PC-9 (cell line): ENCODE measurements at regions not wholly inside any gene's neighbourhood (a gene's known extent, or its start where the extent isn't known, plus 50 kb on each side); places are given as distances from the start of the nearest gene placed in this dataset.

Experiments used
- BruUV-seq: library from RNA; stranded (reverse); fragments of 400-500 nt; replicated peaks from 2 replicates; lab custom pipeline; 2021; lab: Mats Ljungman, UMichigan
- CTCF ChIA-PET: fragments of 300-600 bp; sonication (Branson Sonifier 250); formaldehyde crosslinking; loops from one replicate; lab custom pipeline; 2022; ENCODE audit warnings: antibody characterized with exemption; lab: Charles Lee
- POLR2A ChIA-PET: fragments of 300-600 bp; sonication (Branson Sonifier 250); formaldehyde crosslinking; loops from one replicate; lab custom pipeline; 2022; ENCODE audit warnings: antibody characterized with exemption; ENCODE audit not compliant: unreplicated experiment; lab: Charles Lee
- DNase-seq, 2 experiments: peaks; one replicate each; pipeline versions ENCODE4 v3.0.0 to v3.0.0-alpha.2; 2015 to 2022; ENCODE audit warnings: mixed read lengths in 1 of 2
- H2AFZ ChIP-seq: fragments of 200-600 bp; sonication (generic); 2 replicates; pipeline ENCODE4 v1.8.1; 2017; ENCODE audit warnings: antibody characterized with exemption
- H3F3A ChIP-seq: fragments of 200-600 bp; sonication (generic); 2 replicates; pipeline ENCODE4 v1.8.1; 2017; ENCODE audit warnings: antibody characterized with exemption, mild to moderate bottlenecking, low read depth; ENCODE audit not compliant: insufficient read depth
- H3K27ac ChIP-seq: fragments of 200-600 bp; sonication (generic); 2 replicates; pipeline ENCODE4 v1.6.1; 2016; ENCODE audit warnings: mixed run types
- H3K27me3 ChIP-seq: fragments of 200-600 bp; sonication (generic); 2 replicates; pipeline ENCODE4 v1.6.1; 2016; ENCODE audit warnings: low read depth, mixed run types; ENCODE audit not compliant: insufficient read depth
- H3K36me3 ChIP-seq: fragments of 200-600 bp; sonication (generic); 2 replicates; pipeline ENCODE4 v1.6.1; 2016; ENCODE audit warnings: low read depth, mixed run types
- H3K4me1 ChIP-seq: fragments of 200-600 bp; sonication (generic); replicated peaks from 2 replicates; pipeline ENCODE4 v1.6.1; 2016; ENCODE audit warnings: mixed run types; ENCODE audit not compliant: insufficient read depth
- H3K4me2 ChIP-seq: fragments of 200-600 bp; sonication (generic); 2 replicates; pipeline ENCODE4 v1.6.1; 2017; ENCODE audit warnings: mixed run types
- H3K4me3 ChIP-seq: fragments of 200-600 bp; sonication (generic); 2 replicates; pipeline ENCODE4 v1.6.1; 2016; ENCODE audit warnings: mixed run types
- H3K79me2 ChIP-seq: fragments of 200-600 bp; sonication (generic); 2 replicates; pipeline ENCODE4 v1.6.1; 2017; ENCODE audit warnings: low read depth, mixed run types
- H3K9me2 ChIP-seq: fragments of 200-600 bp; sonication (generic); 2 replicates; pipeline ENCODE4 v1.8.1; 2017; ENCODE audit warnings: mild to moderate bottlenecking; ENCODE audit not compliant: insufficient read depth
- H3K9me3 ChIP-seq: fragments of 200-600 bp; sonication (generic); 2 replicates; pipeline ENCODE4 v1.8.1; 2016; ENCODE audit warnings: low read depth; ENCODE audit not compliant: insufficient read depth
- H4K20me1 ChIP-seq: fragments of 200-600 bp; sonication (generic); 2 replicates; pipeline ENCODE4 v1.8.1; 2017; ENCODE audit not compliant: insufficient read depth
- CTCF ChIP-seq: fragments of 200-600 bp; sonication (generic); conservative IDR thresholded peaks from 2 replicates; pipeline ENCODE4 v1.6.1; 2017; ENCODE audit warnings: mixed run types, antibody characterized with exemption, mild to moderate bottlenecking, moderate library complexity
- EZH2 ChIP-seq: fragments of 200-600 bp; sonication (generic); IDR thresholded peaks from 2 replicates; pipeline ENCODE4 v1.8.0; 2017; ENCODE audit warnings: antibody characterized with exemption, low read depth
- intact Hi-C: fragments of 100-400 bp; cut with micrococcal nuclease; formaldehyde crosslinking; loops from one replicate; pipeline ENCODE4 v1.10.0; 2022; ENCODE audit not compliant: unreplicated experiment

GRCh38 chr11:11779975-11780374, 61.8 kb upstream of the USP47 start:
- Histone ChIP-seq H3K79me2 (no peaks in the 10 kb centered on the region), H3K36me3 (no peaks in the 10 kb centered on the region), H3K4me2 (no peak overlapping the region), H2AFZ (no peak overlapping the region), H4K20me1 (no peaks in the 10 kb centered on the region), H3K4me1 (no peaks in the 10 kb centered on the region), H3F3A (no peaks in the 10 kb centered on the region), H3K4me3 (no peak overlapping the region), H3K9me2 (no peaks in the 10 kb centered on the region), H3K27me3 (peaks cover 74% of the 10 kb centered on the region), H3K27ac (no peak overlapping the region), H3K9me3 (no peaks in the 10 kb centered on the region)
- BruUV-seq, result no TSS peak
- ChIA-PET POLR2A (no interaction called here), CTCF (no interaction called here)
- intact Hi-C loops, result no loop called here
- TF ChIP-seq CTCF (no peak), EZH2 (no peak)
- no peak for DNase-seq

- Histone ChIP-seq H3K9me3 (no peaks in the 10 kb centered on the region), H3K79me2 (no peaks in the 10 kb centered on the region), H3K27ac (no peak overlapping the region), H3F3A (no peaks in the 10 kb centered on the region), H3K27me3 (peaks cover 76% of the 10 kb centered on the region), H3K9me2 (no peaks in the 10 kb centered on the region), H3K4me3 (no peak overlapping the region), H4K20me1 (no peaks in the 10 kb centered on the region), H3K36me3 (no peaks in the 10 kb centered on the region), H2AFZ (no peak overlapping the region), H3K4me1 (no peaks in the 10 kb centered on the region), H3K4me2 (no peak overlapping the region)
- no peak for DNase-seq
- ChIA-PET POLR2A (no interaction called here), CTCF (no interaction called here)
- TF ChIP-seq EZH2 (no peak), CTCF (no peak)
- no TSS peak for BruUV-seq
- intact Hi-C loops, result no loop called here
These were observed 63.9 kb upstream of the USP47 start for GRCh38 chr11:11777897-11778296.

DNA sequence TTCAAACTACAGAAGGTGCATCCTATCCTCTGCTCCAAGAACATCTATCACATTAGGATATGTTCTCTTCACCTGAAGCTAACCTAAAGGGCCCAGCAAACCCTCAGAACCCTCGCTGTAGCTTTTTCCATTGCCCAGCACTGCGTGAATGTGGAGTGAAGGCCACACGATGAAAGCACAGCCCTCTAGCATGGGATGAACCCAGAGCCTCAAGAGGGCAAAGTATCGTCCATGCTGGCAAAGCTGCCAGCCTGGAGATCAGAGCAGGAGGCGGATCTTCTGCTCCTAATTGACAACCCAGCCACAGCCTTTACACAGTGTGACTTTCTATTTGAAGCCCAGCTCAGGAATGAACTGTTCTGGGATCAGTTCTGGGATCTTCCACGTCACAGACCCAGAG, 65.1 kb upstream of the USP47 start:
- Histone ChIP-seq H3K27me3 (peaks cover 77% of the 10 kb centered on the region), H3K4me2 (no peak overlapping the region), H3K4me1 (no peaks in the 10 kb centered on the region), H3K27ac (no peak overlapping the region), H2AFZ (no peak overlapping the region), H4K20me1 (no peaks in the 10 kb centered on the region), H3K79me2 (no peaks in the 10 kb centered on the region), H3K9me2 (no peaks in the 10 kb centered on the region), H3K9me3 (no peaks in the 10 kb centered on the region), H3K36me3 (no peaks in the 10 kb centered on the region), H3F3A (no peaks in the 10 kb centered on the region), H3K4me3 (no peak overlapping the region)
- intact Hi-C loops, result no loop called here
- BruUV-seq, result no TSS peak
- CTCF ChIA-PET, result no interaction called here
- POLR2A ChIA-PET, result no interaction called here
- DNase-seq, result no peak
- TF ChIP-seq EZH2, result no peak
- TF ChIP-seq CTCF, result no peak
